Peyer's patch (tissue), 4 donors: ENCODE measurements at regions not wholly inside any gene's neighbourhood (a gene's known extent, or its start where the extent isn't known, plus 50 kb on each side); places are given as distances from the start of the nearest gene placed in this dataset.

ENCODE experiments used
- DNase-seq, 3 donors: peaks; one replicate each; pipeline ENCODE4 v3.0.0-alpha.2; 2017 to 2019
- H3K27ac ChIP-seq, 4 donors: fragments of 200-600 bp; sonication (generic); one replicate each; pipeline ENCODE4 v1.5.1; 2016 to 2019
- H3K27me3 ChIP-seq, 2 donors: fragments of 200-600 bp; sonication (generic); one replicate each; pipeline ENCODE4 v1.5.1; 2019
- H3K36me3 ChIP-seq, 3 donors: fragments of 200-600 bp; sonication (generic); one replicate each; pipeline ENCODE4 v1.5.1; 2016 to 2019
- H3K4me1 ChIP-seq, 4 donors: fragments of 200-600 bp; sonication (generic); one replicate each; pipeline ENCODE4 v1.5.1; 2016 to 2019
- H3K4me3 ChIP-seq, 4 donors: fragments of 200-600 bp; sonication (generic); 1 replicate in 3 of 4; 2 replicates in 1 of 4; pipeline ENCODE4 v1.5.1; 2016 to 2019; ENCODE audit warnings: mild to moderate bottlenecking in 1 of 4
- H3K9me3 ChIP-seq, 4 donors: fragments of 200-600 bp; sonication (generic); one replicate each; pipeline ENCODE4 v1.5.1; 2016 to 2019; ENCODE audit warnings: mild to moderate bottlenecking in 1 of 4
- POLR2A ChIP-seq, 2 donors: fragments of 450-650 bp; IDR thresholded peaks; one replicate each; pipeline ENCODE4 v1.5.1; 2017; ENCODE audit warnings: antibody characterized with exemption in 2 of 2, mild to moderate bottlenecking in 2 of 2, moderate library complexity in 2 of 2
- TF ChIP-seq, protein P1 (sequence below), 6 experiments: fragments of 450-650 bp in 4 of 6; fragments of 200-600 bp in 2 of 6; sonication (generic) in 1 of 6; IDR thresholded peaks; one replicate each; pipeline ENCODE4 v1.5.1; 2017 to 2019; ENCODE audit warnings: antibody characterized with exemption in 6 of 6, mild to moderate bottlenecking in 3 of 6, moderate library complexity in 1 of 6

DNA sequence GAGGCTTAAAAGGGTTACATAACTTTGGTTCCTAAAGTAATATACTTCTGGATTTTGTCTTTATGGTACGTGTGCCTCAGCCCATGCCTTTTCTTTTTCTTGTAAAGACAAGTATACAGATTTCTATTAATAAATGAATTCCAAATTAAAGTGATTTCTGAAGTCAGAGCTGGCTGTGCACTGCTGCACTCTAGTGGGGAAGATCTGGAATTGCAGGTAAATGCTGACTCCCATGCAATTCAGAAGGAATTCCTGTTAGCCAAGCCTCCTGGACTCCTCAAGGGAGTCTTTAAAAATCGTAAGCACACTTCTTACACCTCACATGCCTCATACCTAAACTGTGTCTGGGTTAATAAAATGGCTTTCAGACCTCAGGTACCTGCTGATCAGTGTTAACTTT, 118.4 kb upstream of the SLC7A1 start:
- TF ChIP-seq, protein P1, sequence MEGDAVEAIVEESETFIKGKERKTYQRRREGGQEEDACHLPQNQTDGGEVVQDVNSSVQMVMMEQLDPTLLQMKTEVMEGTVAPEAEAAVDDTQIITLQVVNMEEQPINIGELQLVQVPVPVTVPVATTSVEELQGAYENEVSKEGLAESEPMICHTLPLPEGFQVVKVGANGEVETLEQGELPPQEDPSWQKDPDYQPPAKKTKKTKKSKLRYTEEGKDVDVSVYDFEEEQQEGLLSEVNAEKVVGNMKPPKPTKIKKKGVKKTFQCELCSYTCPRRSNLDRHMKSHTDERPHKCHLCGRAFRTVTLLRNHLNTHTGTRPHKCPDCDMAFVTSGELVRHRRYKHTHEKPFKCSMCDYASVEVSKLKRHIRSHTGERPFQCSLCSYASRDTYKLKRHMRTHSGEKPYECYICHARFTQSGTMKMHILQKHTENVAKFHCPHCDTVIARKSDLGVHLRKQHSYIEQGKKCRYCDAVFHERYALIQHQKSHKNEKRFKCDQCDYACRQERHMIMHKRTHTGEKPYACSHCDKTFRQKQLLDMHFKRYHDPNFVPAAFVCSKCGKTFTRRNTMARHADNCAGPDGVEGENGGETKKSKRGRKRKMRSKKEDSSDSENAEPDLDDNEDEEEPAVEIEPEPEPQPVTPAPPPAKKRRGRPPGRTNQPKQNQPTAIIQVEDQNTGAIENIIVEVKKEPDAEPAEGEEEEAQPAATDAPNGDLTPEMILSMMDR (IDR thresholded peaks at IDR 0.05) = peak in 5 of 6 experiments; percentile 12 to 76 (median 69)
- no peak for TF ChIP-seq POLR2A (IDR thresholded peaks at IDR 0.05)
- Histone ChIP-seq H3K4me1 (no peaks in the 10 kb centered on the region), H3K9me3 (peaks cover 0 to 6% (median 2%) of the 10 kb centered on the region in 4 donors), H3K4me3 (no peak overlapping the region), H3K36me3 (no peaks in the 10 kb centered on the region), H3K27me3 (no peaks in the 10 kb centered on the region), H3K27ac (no peak overlapping the region)
- DNase-seq = peak in 1 of 3 donors; percentile 60

DNA sequence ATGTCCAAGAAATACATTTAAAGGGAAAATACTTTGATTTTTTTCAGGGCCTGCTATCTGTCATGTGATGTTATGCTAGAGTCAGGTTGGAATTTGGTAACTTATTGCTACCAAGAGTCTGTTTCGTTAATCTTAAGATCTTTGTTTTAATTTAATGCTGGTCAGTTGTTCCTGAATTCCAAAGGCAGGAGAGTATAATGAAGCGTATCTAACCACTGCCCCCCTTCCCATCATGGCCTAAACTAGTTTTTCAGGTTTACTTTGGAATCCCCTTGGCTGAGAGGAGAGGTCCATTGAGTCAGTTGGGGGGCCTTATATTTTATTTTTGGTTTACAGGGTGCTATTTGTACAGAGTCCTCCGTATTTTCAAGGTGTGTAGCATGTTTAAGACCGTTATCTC, 116.3 kb upstream of the SLC7A1 start:
- Histone ChIP-seq H3K9me3 (peaks cover 0 to 6% (median 2%) of the 10 kb centered on the region in 4 donors), H3K36me3 (no peaks in the 10 kb centered on the region), H3K4me3 (no peak overlapping the region), H3K4me1 (no peaks in the 10 kb centered on the region), H3K27me3 (no peaks in the 10 kb centered on the region), H3K27ac (no peak overlapping the region)
- TF ChIP-seq, protein P1 (IDR thresholded peaks at IDR 0.05) = no peak
- no peak for TF ChIP-seq POLR2A (IDR thresholded peaks at IDR 0.05)
- no peak for DNase-seq

DNA sequence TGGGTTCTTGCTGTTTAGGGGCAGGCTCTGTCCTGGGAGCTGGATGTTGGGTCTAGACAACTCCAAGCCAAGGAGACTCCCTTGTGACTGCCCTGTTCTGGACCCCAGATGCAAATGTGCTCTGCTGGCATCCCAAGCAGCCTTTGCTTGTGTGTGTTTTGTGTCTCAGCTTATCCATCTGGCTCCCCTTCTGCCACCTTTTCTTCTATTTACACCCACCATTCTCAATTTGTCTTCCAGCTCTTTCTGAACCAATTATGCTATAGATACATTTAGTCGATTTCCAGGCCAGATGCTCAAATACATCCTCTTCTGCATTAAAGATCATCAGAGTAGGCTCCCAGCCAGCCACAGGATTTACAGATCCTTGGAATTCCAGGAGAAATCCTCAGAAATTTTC, 115.0 kb upstream of the SLC7A1 start:
- DNase-seq = no peak
- no peak overlapping the region for H3K27ac ChIP-seq
- H3K36me3 ChIP-seq = no peaks in the 10 kb centered on the region
- TF ChIP-seq, protein P1 (IDR thresholded peaks at IDR 0.05) = no peak
- TF ChIP-seq POLR2A (IDR thresholded peaks at IDR 0.05) = no peak
- no peak overlapping the region for H3K4me3 ChIP-seq
- H3K9me3 ChIP-seq = peaks cover 0 to 6% (median 2%) of the 10 kb centered on the region in 4 donors
- no peaks in the 10 kb centered on the region for H3K27me3 ChIP-seq
- H3K4me1 ChIP-seq = no peaks in the 10 kb centered on the region

DNA sequence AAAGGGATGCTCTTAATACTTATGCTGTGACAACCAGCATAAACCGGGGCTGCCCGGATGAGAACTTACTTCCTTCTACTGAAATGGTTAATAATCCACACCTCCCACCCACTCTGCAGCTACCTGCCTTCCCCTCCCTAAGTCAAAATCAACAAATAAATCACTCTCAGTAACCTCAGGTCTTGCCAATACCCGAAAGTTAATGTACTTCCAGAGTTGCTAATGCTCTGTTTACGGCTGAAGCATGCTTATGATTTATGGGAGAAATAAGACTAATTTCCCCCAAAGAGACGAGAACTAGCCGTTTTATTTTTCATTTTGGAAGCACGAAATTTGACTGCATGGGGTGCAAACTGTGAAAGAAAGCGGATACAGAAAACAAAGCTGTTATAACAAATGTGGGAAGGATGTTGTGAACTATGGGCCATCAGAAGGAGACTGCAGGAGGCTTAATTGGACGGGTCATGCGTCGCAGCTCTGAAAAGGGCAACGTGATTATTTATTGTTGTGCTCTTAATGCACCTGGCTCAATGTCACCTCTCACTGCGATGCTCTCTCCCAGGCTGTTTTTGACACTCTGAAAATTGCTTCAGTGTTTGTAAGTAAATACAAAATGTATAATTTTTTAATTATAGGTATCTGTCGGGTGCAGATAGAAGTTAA, 114.0 kb upstream of the SLC7A1 start:
- TF ChIP-seq, protein P1 (IDR thresholded peaks at IDR 0.05) = no peak
- TF ChIP-seq POLR2A (IDR thresholded peaks at IDR 0.05) = no peak
- no peak for DNase-seq
- H3K27ac ChIP-seq = no peak overlapping the region
- no peaks in the 10 kb centered on the region for H3K27me3 ChIP-seq
- no peaks in the 10 kb centered on the region for H3K36me3 ChIP-seq
- no peaks in the 10 kb centered on the region for H3K4me1 ChIP-seq
- peaks cover 0 to 6% (median 2%) of the 10 kb centered on the region in 4 donors for H3K9me3 ChIP-seq
- no peak overlapping the region for H3K4me3 ChIP-seq

DNA sequence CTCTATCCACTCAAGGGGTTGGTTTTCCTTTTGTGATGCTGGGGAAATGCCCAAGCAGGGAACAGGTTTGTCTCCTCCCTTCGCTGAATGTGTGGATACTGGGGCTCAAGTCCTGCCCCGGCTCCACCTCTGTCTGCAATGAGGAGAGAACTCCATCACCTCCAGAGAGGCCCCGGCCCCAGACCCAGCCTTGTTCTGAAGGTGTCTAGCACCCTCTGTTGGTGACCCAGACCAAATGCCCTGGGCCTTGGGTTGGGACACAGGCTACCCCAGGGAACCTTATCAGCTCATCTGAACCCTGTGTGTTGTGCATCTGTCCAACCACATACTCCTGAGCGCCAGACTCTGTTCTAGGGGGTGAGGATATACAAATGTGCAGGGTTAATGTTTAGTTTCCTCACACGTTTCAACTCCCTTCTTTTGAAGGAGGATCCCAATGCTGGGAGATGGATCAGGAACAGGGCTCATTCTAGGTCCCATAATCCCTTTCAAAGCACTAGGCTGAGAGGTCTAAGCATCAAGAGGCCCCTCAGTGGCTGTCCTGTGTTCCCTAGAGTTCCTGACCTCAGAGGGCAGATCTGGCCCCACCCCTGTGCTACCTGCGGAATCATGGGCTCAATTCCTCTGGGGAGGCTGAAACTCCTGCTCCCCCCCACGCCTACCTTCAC, 112.5 kb upstream of the SLC7A1 start:
- TF ChIP-seq, protein P1 (IDR thresholded peaks at IDR 0.05) = peak in 5 of 6 experiments; percentile 9 to 66 (median 62)
- TF ChIP-seq POLR2A (IDR thresholded peaks at IDR 0.05) = no peak
- no peak overlapping the region for H3K4me3 ChIP-seq
- H3K4me1 ChIP-seq = no peaks in the 10 kb centered on the region
- H3K9me3 ChIP-seq = no peaks in the 10 kb centered on the region
- H3K27me3 ChIP-seq = no peaks in the 10 kb centered on the region
- DNase-seq = peak in 2 of 3 donors; percentile 22 to 53
- no peaks in the 10 kb centered on the region for H3K36me3 ChIP-seq
- no peak overlapping the region for H3K27ac ChIP-seq
